Amniotic epithelial cell (primary cell): ENCODE measurements at regions not wholly inside any gene's neighbourhood (a gene's known extent, or its start where the extent isn't known, plus 50 kb on each side); places are given as distances from the start of the nearest gene placed in this dataset.
"Not testable (repeated sequence)": the region's sequence is repeated elsewhere in the genome, so short reads cannot be mapped to it uniquely, and the experiment has no call there.

ENCODE experiments used
- DNase-seq: peaks from one replicate; pipeline ENCODE4 v3.0.0-alpha.2; 2010; ENCODE audit warnings: low read depth

- DNase-seq: peak; percentile 3
Observed at GRCh38 chr1:189206617-189207016, 1271.0 kb downstream of the BRINP3 start.

DNA sequence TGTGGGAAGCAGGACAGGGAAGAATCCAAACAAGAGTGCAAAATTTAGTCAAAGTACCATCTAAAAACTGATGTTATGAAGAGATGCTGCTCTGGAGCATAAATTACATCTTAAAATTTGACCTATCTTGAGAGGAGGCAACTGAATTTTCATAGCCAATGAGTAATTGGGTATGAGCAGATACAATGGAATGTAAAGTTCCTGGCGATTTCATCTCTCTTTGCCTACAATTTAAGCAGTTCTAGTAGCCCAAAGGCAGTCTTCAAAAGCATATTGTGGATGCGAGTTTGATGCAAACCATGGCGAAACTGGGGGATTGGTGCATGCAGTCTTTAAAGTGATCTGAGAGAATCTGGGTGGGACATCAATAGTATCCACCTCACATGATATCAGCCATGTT lies 1265.9 kb downstream of the BRINP3 start:
- DNase-seq: peak; percentile 65

GRCh38 chr1:189212606-189213005 lies 1265.1 kb downstream of the BRINP3 start:
- peak; percentile 57 for DNase-seq

DNA sequence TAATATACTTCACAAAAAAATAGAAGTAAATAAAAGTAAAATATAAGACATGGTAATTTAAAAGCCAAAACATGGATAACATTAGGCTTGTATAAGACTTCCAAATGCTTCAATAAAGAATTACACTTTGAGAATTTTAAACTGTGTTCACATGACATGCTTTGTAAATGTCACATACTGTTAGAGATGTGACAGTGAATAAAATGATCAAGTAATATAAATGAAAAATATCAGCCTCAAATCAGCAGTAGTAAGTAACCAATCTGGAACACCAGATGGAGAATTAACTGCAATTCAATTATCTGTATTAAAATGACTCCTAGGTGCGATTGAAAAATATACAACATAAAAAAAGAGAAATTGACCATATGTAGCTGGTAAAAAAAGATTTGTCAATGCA lies 1260.8 kb downstream of the BRINP3 start:
- no peak for DNase-seq

GRCh38 chr1:189217646-189218045 lies 1260.0 kb downstream of the BRINP3 start:
- DNase-seq: no peak

GRCh38 chr1:189220750-189221149 lies 1256.9 kb downstream of the BRINP3 start:
- no peak for DNase-seq

DNA sequence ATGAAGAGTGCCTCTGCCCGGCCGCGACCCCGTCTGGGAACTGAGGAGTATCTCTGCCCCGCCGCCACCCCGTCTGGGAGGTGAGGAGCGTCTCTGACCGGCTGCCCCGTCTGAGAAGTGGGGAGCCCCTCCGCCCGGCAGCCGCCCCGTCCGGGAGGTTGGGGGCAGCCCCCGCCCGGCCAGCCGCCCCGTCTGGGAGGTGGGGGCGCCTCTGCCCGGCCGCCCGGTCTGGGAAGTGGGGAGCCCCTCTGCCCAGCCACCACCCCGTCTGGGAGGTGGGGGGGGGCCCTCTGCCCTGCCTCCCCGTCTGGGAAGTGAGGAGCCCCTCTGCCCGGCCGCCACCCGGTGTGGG lies 1251.9 kb downstream of the BRINP3 start:
- not testable (repeated sequence) for DNase-seq

GRCh38 chr1:189226779-189227178 lies 1250.9 kb downstream of the BRINP3 start:
- DNase-seq: no peak

DNA sequence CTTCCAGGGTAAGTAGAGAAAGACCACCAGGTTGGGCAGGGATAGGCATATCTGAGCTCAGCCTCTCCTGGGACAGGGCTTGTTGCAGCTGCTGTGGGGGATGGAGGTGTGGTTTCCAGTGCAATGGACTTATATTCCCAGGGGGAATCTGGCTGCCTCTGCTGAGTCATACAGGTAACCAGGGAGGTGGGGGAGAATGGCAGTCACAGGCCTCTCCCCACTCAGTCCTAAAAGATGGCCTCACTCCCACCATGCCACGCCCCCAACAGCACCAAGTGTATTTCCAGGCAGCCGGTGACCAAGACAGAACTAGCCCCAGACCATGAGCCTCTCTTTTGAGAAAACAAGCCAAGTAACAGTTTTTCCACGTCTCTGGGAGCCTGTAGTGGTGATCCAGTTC lies 1240.7 kb downstream of the BRINP3 start:
- DNase-seq: no peak

GRCh38 chr1:189253601-189254350 lies 1223.9 kb downstream of the BRINP3 start:
- no peak for DNase-seq

DNA sequence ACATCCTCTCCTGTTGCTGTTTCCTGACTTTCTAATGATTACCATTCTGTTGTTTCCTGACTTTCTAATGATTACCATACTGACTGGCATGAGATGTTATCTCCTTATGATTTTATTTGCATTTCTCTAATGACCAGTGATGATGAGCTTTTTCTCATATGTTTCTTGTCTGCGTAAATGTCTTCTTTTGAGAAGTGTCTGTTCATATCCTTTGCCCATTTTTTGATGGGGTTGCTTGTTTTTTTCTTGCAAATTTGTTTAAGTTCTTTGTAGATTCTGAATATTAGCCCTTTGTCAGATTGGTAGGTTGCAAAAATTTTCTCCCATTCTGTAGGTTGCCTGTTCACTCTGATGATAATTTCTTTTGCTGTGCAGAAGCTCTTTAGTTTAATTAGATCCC lies 1216.5 kb downstream of the BRINP3 start:
- not testable (repeated sequence) for DNase-seq

DNA sequence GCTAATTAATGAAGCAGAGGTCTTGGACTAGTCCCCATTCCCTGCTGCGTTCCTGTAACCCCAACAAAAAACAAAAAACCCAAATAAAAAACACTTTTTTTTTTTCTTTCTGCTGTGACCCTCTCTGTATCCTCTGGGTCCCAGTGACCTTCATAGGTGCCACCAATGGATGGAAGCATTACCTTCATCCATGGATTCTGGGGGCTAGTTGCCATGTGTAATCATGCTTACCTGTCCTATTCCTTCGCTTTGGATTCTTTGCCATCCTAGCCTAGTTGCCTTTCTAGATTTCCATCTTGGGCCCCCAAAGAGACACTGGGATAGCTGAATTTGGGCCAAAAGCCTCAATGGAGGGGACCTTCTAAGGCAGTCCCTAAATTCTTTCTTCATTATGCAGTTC lies 1208.7 kb downstream of the BRINP3 start:
- peak; percentile 88 for DNase-seq

- no peak for DNase-seq
Observed at GRCh38 chr1:189274267-189274666, 1203.4 kb downstream of the BRINP3 start.

GRCh38 chr1:189275796-189276195 lies 1201.9 kb downstream of the BRINP3 start:
- DNase-seq: peak; percentile 38

DNA sequence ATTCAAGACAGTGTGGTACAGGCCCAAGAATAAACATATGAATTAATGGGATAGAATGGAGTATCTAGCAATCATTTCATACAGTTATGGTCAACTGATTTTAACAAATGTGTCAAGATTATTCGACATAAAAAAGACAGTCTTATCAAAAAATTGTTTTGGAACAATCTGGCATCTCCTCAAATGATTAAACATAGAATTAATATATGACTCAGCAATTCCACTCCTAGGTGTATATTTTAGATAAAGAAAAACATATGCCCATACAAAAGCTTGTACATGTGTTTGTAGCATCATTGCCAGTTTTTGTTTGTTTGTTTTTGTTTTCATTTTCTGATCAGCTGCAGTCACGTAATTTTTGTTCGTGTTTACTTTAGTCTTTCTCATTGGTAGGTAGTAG lies 1188.3 kb downstream of the BRINP3 start:
- DNase-seq: no peak

DNA sequence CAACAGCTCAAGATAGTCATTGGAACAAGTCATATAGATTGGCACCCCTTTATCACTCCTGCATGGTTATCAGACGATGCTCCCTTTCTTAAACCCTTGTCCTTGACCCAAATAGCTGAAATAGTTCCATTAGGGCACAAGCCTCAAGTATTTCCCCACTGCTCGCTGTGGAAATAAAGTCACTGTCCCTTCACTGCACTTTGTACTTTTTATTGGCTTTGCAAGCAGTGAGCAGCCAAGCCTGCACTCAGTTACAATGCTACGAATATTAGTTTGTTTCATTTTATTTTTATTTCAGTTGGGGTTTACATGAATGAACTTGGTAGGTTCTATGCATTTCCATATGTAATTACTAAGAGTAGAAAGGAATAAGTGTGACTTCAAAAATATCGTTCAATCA lies 1176.4 kb downstream of the BRINP3 start:
- DNase-seq: no peak

DNA sequence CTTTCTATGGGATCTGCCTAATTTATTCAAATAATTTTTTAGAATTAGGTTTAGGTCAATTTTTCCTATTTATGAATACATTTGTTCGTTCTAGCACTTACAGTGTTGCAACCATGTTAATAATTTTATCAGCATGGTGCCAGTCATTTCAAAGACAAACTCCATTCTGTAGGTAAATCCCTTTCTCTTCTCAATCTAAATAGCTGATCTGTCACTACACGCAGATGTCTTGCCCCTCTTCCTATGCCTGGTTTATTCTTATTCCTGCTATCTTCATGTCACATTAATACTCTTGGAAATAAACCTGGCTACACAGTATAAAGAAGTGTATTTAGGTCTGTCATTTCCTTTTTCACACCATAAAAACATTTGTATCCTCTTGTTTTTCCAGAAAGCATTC lies 1172.4 kb downstream of the BRINP3 start:
- no peak for DNase-seq

- no peak for DNase-seq
Observed at GRCh38 chr1:189311915-189312314, 1165.7 kb downstream of the BRINP3 start.

DNA sequence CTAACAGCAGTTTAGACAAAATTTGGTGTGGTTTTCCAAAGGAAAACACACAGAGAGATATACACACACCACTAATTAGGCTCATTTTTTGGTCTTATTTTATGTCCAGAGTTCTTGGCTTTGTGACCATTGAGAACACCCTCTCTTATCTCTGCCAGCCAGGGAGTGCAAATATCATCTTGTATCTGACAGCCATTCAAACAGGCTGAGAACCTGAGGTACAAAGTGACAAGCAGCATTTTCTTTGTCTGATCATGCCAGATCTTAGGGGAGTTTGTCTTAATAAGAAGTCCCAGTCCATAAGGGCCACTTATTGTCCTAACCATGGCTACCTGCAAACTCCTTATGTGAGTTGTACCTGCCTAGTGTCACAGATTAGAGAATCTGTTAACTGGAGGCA lies 1165.2 kb downstream of the BRINP3 start:
- DNase-seq: no peak

DNA sequence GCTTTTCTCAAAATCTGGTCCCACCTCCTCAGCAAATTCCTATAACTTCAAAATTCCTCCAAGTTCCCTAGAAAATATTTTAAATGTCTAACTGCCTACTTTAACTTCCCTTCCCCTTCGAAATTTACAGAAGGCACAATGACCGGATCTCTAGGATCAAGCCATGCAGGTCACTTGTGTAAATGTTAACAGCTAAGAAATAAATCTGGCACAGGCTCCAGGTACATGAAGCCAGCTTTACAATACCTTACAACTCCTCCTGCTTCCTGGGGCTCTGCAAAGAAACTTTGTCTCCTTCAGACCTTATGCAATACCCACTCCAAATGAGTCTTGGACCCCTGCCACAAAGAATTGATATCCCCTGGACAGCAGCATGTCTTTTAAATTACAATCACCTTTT lies 1164.2 kb downstream of the BRINP3 start:
- no peak for DNase-seq

- DNase-seq: no peak
Observed at GRCh38 chr1:189315035-189315901, 1162.4 kb downstream of the BRINP3 start.

GRCh38 chr1:189323091-189323490 lies 1154.6 kb downstream of the BRINP3 start:
- peak; percentile 31 for DNase-seq

DNA sequence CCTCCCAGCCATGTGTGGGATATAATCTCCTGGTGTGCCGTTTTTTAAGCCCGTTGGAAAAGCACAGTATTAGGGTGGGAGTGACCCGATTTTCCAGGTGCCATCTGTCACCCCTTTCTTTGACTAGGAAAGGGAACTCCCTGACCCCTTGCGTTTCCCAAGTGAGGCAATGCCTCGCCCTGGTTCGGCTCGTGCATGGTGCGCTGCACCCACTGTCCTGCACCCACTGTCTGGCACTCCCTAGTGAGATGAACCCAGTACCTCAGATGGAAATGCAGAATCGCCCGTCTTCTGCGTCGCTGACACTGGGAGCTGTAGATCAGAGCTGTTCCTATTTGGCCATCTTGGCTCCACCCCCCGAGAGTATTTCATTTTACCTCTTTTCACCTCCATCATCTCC lies 1146.6 kb downstream of the BRINP3 start:
- not testable (repeated sequence) for DNase-seq
